ENCODE measurements at regions not wholly inside any gene's neighbourhood (a gene's known extent, or its start where the extent isn't known, plus 50 kb on each side); places are given as distances from the start of the nearest gene placed in this dataset.

GRCh38 chr6:65989676-65990075, 282.6 kb upstream of the EYS start:
- Mint-ChIP-seq H3K27me3 (no peaks in the 10 kb centered on the region), H3K4me3 (no peak overlapping the region), H3K27ac (no peak overlapping the region), H3K9me3 (peaks cover 12% of the 10 kb centered on the region), H3K36me3 (ENCODE audit: low read depth) (no peaks in the 10 kb centered on the region), H3K4me1 (ENCODE audit: low read depth) (no peaks in the 10 kb centered on the region)
- Histone ChIP-seq H3K27ac (ENCODE audit: low read depth in 1 of 2, low read length in 2 of 2) (no peak overlapping the region), H3K36me3 (ENCODE audit: insufficient read depth, low read length) (no peaks in the 10 kb centered on the region), H3K9me3 (ENCODE audit: control insufficient read depth in 1 of 2, insufficient read depth in 1 of 2, low read length in 2 of 2) (peaks cover 0 to 6% of the 10 kb centered on the region in 2 experiments), H3K4me3 (ENCODE audit: low read length) (no peak overlapping the region), H3K4me1 (ENCODE audit: insufficient read depth, low read length) (no peaks in the 10 kb centered on the region), H3K27me3 (ENCODE audit: control insufficient read depth in 1 of 2, insufficient read depth in 2 of 2, low read length in 2 of 2) (no peaks in the 10 kb centered on the region)
- CTCF ChIA-PET, result no interaction called here
- intact Hi-C loops (cut with DNase I, micrococcal nuclease), result no loop called here
- no peak for DNase-seq
- POLR2A ChIA-PET, result no interaction called here
- no peak for ATAC-seq (ENCODE audit: poor library complexity)
- TF ChIP-seq CTCF (IDR thresholded peaks at IDR 0.05), result no peak

- intact Hi-C loops (cut with DNase I, micrococcal nuclease), result no loop called here
- Mint-ChIP-seq H3K4me3 (no peak overlapping the region), H3K9me3 (peaks cover 12% of the 10 kb centered on the region)
Measured at GRCh38 chr6:65988006-65988405, 281.0 kb upstream of the EYS start.

GRCh38 chr6:65984089-65984488, 277.1 kb upstream of the EYS start:
- Mint-ChIP-seq H3K4me1 (ENCODE audit: low read depth) (no peaks in the 10 kb centered on the region), H3K27ac (no peak overlapping the region), H3K36me3 (ENCODE audit: low read depth) (no peaks in the 10 kb centered on the region), H3K27me3 (no peaks in the 10 kb centered on the region), H3K9me3 (peaks cover 20% of the 10 kb centered on the region), H3K4me3 (no peak overlapping the region)
- Histone ChIP-seq H3K36me3 (ENCODE audit: insufficient read depth, low read length) (no peaks in the 10 kb centered on the region), H3K9me3 (ENCODE audit: control insufficient read depth in 1 of 2, insufficient read depth in 1 of 2, low read length in 2 of 2) (no peaks in the 10 kb centered on the region), H3K27me3 (ENCODE audit: control insufficient read depth in 1 of 2, insufficient read depth in 2 of 2, low read length in 2 of 2) (no peaks in the 10 kb centered on the region), H3K27ac (ENCODE audit: low read depth in 1 of 2, low read length in 2 of 2) (no peak overlapping the region), H3K4me1 (ENCODE audit: insufficient read depth, low read length) (no peaks in the 10 kb centered on the region), H3K4me3 (ENCODE audit: low read length) (no peak overlapping the region)
- intact Hi-C loops (cut with DNase I, micrococcal nuclease), result no loop called here
- DNase-seq (no peak), ATAC-seq (ENCODE audit: poor library complexity) (no peak)
- no peak for TF ChIP-seq CTCF (IDR thresholded peaks at IDR 0.05)
- ChIA-PET CTCF (no interaction called here), POLR2A (no interaction called here)

More at GRCh38 chr6:65988006-65988405, 281.0 kb upstream of the EYS start:
- H3K9me3 ChIP-seq (ENCODE audit: control insufficient read depth in 1 of 2, insufficient read depth in 1 of 2, low read length in 2 of 2), result peaks cover 0 to 6% of the 10 kb centered on the region in 2 experiments
- CTCF ChIA-PET, result no interaction called here
- POLR2A ChIA-PET, result no interaction called here
- no peaks in the 10 kb centered on the region for H3K4me1 Mint-ChIP-seq (ENCODE audit: low read depth)
- H3K4me3 ChIP-seq (ENCODE audit: low read length), result no peak overlapping the region
- no peak for TF ChIP-seq CTCF (IDR thresholded peaks at IDR 0.05)
- H3K36me3 ChIP-seq (ENCODE audit: insufficient read depth, low read length), result no peaks in the 10 kb centered on the region
- no peaks in the 10 kb centered on the region for H3K27me3 Mint-ChIP-seq
- H3K27me3 ChIP-seq (ENCODE audit: control insufficient read depth in 1 of 2, insufficient read depth in 2 of 2, low read length in 2 of 2), result no peaks in the 10 kb centered on the region
- H3K27ac Mint-ChIP-seq, result no peak overlapping the region
- no peaks in the 10 kb centered on the region for H3K36me3 Mint-ChIP-seq (ENCODE audit: low read depth)
- ATAC-seq (ENCODE audit: poor library complexity), result no peak
- H3K4me1 ChIP-seq (ENCODE audit: insufficient read depth, low read length), result no peaks in the 10 kb centered on the region
- H3K27ac ChIP-seq (ENCODE audit: low read depth in 1 of 2, low read length in 2 of 2), result no peak overlapping the region
- no peak for DNase-seq
